Superior temporal gyrus (tissue), 1 donor: ENCODE measurements at regions not wholly inside any gene's neighbourhood (a gene's known extent, or its start where the extent isn't known, plus 50 kb on each side); places are given as distances from the start of the nearest gene placed in this dataset.

ENCODE experiments used
- DNase-seq: peaks from one replicate; pipeline ENCODE4 v3.0.0-alpha.2; 2016; ENCODE audit errors: extremely low spot score

DNA sequence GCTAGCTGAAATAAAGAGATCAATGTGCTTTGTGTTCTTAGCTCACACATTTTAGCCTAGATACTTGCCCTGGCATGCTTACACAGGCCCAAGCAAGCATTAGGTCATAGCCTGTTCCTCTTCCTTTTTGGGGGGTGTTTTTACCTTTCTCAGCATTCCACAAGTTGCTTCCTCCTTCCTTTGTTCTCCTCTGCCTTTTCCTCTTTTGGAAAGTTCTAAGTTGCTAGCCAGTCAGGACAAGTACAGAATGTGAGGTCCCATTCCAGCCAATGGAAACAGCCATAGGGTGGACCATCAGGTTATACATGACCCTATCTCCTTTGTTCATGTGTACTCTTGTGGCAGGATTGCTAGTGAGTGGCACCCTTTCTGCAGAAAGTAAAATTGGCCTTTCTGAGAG is 154.9 kb downstream of the RASSF9 start:
- no peak for DNase-seq

- DNase-seq = no peak
Observed at GRCh38 chr12:85683051-85683450, 153.2 kb downstream of the RASSF9 start.

DNA sequence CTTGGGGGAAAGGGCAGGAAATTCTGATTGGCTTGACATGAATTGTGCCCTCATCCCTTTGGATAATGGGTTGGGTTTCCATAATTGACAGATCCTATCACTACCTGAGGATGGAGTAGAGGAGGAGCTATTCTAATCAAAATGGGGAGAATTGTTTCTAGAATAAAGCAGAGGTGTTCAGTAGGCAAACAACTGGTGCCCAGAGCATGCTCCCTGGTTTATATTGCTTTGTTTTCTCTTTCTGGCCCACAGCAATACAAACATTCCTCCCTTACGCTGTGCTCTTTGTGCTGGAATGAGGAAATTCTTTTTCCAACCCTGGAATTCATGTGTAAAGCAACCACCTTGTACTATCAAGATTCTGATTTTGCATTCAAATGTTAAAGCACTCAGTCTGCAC is 147.4 kb downstream of the RASSF9 start:
- DNase-seq = no peak

GRCh38 chr12:85690146-85690545 is 146.1 kb downstream of the RASSF9 start:
- no peak for DNase-seq

GRCh38 chr12:85693093-85693665 is 143.0 kb downstream of the RASSF9 start:
- no peak for DNase-seq

GRCh38 chr12:85695097-85695715 is 141.0 kb downstream of the RASSF9 start:
- no peak for DNase-seq

DNA sequence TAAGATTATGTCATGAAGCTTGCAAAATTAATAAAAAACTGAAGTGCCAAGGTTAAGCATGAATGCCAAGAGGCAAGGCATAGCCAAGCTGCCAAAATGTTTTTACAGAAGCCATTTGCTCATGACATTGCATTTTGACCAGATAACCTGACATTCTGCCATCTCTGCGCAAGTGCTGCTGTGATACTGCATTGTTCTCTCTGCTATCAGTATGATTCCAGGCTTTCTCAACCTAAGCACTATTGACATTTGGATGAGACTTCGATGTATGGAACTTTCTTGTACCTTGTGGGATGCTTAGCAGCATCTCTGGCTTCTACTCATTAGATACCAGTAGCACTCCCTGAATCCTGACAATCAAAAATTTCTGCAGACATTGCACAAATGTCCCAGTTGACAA is 139.2 kb downstream of the RASSF9 start:
- DNase-seq = no peak

DNA sequence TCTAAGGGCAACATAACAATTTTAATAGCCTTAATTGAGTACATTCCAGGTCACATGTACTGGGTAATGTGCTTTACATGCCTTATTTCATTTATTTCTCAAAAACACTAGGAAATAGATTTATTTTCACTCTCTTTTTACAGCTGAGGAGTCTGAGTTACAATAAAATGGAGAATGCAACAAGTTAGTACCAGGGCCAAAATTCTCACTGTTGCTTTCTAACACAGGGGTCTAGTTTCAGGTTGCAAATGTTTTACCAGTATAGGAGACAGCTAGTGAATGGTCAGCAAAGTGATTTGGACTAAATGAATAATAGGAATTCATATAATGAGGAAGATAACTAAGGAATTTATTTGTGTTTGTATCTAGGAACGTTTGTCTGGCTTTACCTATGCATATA is 137.3 kb downstream of the RASSF9 start:
- DNase-seq = no peak

- DNase-seq = no peak
Observed at GRCh38 chr12:85708775-85709174, 127.4 kb downstream of the RASSF9 start.

DNA sequence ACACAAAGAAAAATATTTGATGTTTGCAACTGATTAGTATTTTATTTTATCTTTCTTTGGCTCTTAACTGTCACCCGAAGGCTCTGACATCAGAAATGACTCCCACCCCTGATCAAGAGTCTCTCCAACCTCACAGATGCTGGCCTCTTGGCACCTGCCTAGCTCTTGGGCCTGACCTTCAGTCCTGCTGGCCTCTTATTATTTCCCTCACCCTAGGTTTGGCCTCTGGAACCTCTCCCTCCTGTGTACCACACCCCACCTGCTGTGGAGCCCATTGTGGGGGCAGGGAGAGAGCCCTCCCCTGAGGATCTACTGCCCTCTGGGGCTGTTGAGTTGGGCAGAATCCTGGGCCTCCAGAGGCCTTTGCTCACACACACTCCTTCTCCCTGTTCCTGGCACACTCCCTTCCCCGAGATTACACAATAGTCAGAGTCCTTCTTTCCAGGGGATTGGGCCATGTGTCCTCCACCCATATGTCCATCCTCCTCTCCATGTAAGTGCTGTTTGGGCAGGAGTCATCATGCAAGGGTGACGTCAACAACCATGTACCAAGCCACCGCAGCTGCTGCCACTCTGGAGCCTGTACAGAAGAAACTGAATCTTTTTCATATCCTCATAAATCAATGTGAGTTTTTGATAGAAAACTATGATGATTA is 124.3 kb downstream of the RASSF9 start:
- DNase-seq = no peak

DNA sequence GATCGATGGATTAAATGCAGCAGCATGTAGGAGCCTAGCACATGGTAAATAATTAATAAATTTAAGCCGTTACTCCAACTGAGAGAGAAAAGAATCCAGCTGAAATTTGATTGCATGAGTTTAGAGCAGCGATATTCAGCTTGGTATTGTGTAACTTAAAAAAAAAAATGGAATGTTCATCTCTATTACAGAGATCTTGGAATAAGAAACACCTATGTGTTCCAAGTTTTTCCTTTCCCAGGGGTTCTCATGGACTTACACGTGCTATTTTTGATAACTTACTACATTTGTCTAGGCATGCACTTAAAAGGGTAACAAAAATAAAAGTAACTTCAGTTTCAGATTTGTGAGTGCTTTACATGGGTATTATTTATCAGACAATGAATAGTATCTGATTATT is 122.8 kb downstream of the RASSF9 start:
- no peak for DNase-seq

GRCh38 chr12:85714425-85714824 is 121.8 kb downstream of the RASSF9 start:
- no peak for DNase-seq

GRCh38 chr12:85720308-85721033 is 115.7 kb downstream of the RASSF9 start:
- DNase-seq = no peak

- DNase-seq = no peak
Observed at GRCh38 chr12:85725991-85726390, 110.2 kb downstream of the RASSF9 start.

DNA sequence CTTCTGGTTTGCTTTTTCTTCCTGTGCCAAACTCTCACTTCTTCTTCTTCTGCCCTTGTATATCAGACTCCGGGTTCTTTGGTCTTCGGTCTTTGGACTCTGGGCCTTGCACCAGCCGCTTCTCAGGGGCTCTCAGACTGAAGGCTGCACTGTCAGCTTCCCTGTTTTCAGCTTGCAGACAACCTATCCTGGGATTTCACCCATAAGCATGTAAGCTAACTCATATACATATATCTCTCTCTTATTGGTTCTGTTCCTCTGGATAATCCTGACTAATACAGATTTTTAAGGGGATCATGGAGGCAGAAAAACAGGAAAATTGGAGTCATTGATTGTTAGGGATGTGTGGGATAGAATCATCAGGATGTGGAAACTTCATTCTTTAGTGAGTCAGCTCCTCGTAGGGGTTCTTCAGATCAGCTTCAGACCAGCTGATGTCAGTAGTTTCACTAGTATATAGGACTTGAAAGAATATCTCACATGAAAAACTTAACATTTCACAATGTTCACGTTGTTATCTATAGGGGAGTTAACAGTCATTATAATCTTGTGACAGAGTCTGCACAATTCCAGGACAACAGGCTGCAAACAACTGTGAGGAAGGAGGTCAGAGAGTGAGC is 102.9 kb downstream of the RASSF9 start:
- no peak for DNase-seq

DNA sequence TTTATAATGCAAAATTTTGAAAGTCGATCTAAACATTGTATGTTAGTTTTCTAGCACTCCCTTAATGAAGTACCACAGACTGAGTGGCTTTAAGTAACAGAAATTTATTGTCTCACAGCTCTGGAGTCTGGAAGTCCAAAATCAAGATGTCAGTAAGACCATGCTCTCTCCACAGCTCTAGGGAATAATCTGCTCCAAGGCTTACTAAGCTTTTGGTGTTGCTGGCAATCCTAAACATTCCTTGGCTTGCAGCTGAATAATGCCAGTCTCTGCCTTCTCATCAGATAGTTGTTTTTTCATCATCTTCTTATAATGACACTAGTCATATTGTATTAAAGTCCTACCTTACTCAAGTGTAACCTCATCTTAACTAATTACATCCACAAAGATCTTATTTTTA is 102.2 kb downstream of the RASSF9 start:
- DNase-seq = no peak

GRCh38 chr12:85740186-85740585 is 96.0 kb downstream of the RASSF9 start:
- DNase-seq = no peak

DNA sequence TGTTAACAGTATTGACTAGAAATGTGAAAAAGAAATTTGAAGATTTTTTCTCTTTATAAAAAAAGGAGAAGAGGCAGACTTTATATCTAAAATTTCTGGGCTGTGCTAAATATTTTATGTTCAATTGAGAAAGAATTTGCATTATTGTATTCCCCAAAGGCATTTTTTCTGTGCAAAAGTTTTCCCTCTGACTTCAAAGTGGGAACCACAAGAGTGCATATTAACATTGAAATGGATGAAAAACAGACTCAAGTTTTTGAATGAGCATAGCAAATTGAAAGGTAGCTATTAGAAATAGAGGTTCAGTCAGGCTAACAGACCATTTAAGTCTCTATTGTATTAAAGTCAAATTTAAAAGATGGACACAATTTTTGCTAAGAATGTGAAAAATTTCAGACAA is 95.2 kb downstream of the RASSF9 start:
- DNase-seq = no peak

DNA sequence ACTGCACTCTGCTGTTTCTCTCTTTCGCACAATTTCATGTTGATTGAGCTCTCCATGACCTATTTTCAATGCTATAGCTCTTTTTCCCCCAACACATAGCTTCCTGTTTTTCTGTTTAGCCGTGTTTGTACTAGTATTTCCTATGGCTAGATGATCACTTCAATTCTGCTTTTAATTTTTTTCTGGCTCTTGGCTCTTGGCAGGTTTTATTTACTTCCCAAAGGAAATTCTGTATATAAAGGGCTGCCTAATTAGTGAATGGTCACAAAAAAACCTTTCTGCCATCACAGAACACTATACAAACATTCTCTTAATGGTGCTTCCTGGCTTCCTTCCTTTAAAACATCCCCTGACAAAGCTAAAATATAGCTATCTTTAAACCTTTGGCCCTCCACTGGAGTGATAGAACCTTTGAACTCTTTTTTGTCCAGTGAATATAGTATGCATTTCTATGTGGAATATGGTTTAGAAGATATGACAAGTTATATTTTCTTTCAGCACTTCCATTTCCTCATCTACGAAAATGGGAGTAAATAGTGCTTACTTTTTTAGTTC is 88.2 kb downstream of the RASSF9 start:
- DNase-seq = no peak
